Right atrium auricular region (tissue), 2 donors: ENCODE measurements at regions not wholly inside any gene's neighbourhood (a gene's known extent, or its start where the extent isn't known, plus 50 kb on each side); places are given as distances from the start of the nearest gene placed in this dataset.

ENCODE experiments used
- DNase-seq: peaks from one replicate; pipeline ENCODE4 v3.0.0-alpha.2; 2019; ENCODE audit warnings: low spot score
- H3K27ac ChIP-seq, 2 donors: fragments of 200-600 bp; sonication (generic); 1 replicate in 1 of 2; 2 replicates in 1 of 2; pipeline ENCODE4 v1.5.1; 2016 to 2019
- H3K27me3 ChIP-seq, 2 donors: fragments of 200-600 bp; sonication (generic); one replicate each; pipeline versions ENCODE4 v1.5.1 to v1.6.0; 2017 to 2019
- H3K36me3 ChIP-seq: fragments of 200-600 bp; sonication (generic); one replicate; pipeline ENCODE4 v1.5.1; 2016
- H3K4me1 ChIP-seq, 2 donors: fragments of 200-600 bp; sonication (generic); one replicate each; pipeline versions ENCODE4 v1.5.1 to v1.6.0; 2017 to 2019
- H3K4me3 ChIP-seq, 2 donors: fragments of 200-600 bp; sonication (generic); 1 replicate in 1 of 2; 2 replicates in 1 of 2; pipeline ENCODE4 v1.5.1; 2017 to 2019; ENCODE audit warnings: mild to moderate bottlenecking in 1 of 2, moderate library complexity in 1 of 2
- H3K9me3 ChIP-seq, 2 donors: fragments of 200-600 bp; sonication (generic); one replicate each; pipeline ENCODE4 v1.5.1; 2019
- CTCF ChIP-seq, 2 donors: fragments of 200-600 bp; sonication (generic); IDR thresholded peaks; one replicate each; pipeline ENCODE4 v1.5.1; 2019; ENCODE audit warnings: antibody characterized with exemption in 2 of 2

DNA sequence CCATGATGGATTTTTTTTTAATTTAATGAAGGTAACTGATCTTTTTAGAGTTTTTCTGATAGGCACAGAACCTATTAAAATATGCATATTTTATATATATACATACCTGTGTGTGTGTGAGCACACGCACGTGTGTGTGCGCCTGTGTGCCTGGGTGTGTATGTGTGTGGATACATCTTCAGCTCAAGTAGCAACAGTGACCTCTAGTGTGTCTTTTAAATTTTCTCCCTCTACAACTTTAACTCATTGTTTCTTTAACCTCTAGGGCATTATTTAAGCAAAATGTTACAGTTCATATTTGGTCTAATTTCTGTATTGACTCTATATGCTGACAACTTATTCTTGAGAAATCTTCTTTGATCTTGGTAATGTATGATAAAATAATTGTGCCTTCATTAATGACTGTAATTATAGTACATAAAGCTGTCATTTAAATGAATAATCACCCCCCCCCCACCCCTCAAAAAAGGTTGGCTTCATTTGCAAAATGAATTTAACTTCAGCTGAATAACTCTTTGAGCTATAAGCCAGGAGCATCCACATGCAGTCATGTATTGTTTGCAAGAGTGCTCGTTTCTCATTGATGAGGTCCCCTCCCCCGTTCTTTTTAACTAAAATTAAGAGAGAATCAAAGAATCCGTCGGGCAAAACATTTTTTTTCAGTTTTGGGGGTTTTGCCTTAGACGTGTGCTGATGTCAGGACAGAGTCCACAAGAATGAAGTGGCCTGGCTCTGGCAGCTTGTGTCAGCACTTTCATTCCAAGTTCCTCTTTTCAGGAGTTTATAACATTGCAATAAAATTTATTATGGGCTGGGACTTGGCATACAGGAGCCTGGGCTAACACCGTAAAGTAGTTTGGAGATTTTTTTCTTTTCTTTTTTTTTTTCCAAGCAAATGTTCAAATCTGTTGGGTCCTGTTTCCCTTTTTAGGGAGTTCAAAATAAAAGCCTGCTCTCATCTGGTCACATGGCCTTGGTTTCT is 80.0 kb downstream of the ETAA1 start:
- H3K4me3 ChIP-seq, result no peak overlapping the region
- no peaks in the 10 kb centered on the region for H3K9me3 ChIP-seq
- no peak overlapping the region for H3K27ac ChIP-seq
- DNase-seq, result no peak
- no peaks in the 10 kb centered on the region for H3K4me1 ChIP-seq
- TF ChIP-seq CTCF (IDR thresholded peaks at IDR 0.05), result peak; percentile 32 to 59
- no peaks in the 10 kb centered on the region for H3K27me3 ChIP-seq
- H3K36me3 ChIP-seq, result no peaks in the 10 kb centered on the region

DNA sequence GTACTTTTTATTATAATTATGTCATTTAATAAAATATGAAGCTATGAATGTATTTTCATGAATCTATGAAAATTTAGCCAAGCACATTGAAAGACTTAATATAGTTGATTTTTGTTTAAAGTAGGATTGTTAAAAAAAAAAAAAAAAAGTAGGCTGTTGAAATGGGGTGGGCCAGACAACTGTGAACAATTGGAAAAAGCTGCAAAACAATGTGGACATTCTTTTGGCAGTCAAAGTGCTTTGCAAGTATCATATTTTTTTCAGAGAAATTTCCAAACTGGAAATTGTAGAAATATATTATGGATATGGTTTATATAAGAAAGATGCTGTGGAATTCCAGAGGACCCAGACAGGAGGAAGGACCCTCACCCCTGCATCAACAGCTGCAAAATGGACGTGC is 82.1 kb downstream of the ETAA1 start:
- no peak for TF ChIP-seq CTCF (IDR thresholded peaks at IDR 0.05)
- DNase-seq, result no peak
- H3K4me1 ChIP-seq, result no peaks in the 10 kb centered on the region
- H3K4me3 ChIP-seq, result no peak overlapping the region
- H3K27ac ChIP-seq, result no peak overlapping the region
- H3K9me3 ChIP-seq, result no peaks in the 10 kb centered on the region
- no peaks in the 10 kb centered on the region for H3K27me3 ChIP-seq
- no peaks in the 10 kb centered on the region for H3K36me3 ChIP-seq

- TF ChIP-seq CTCF (IDR thresholded peaks at IDR 0.05), result no peak
- no peak overlapping the region for H3K27ac ChIP-seq
- H3K9me3 ChIP-seq, result no peaks in the 10 kb centered on the region
- peaks cover 0 to 4% of the 10 kb centered on the region in 2 donors for H3K4me1 ChIP-seq
- no peaks in the 10 kb centered on the region for H3K27me3 ChIP-seq
- H3K36me3 ChIP-seq, result no peaks in the 10 kb centered on the region
- no peak for DNase-seq
- no peak overlapping the region for H3K4me3 ChIP-seq
These were observed 88.3 kb downstream of the ETAA1 start for GRCh38 chr2:67485431-67485830.

- no peaks in the 10 kb centered on the region for H3K27me3 ChIP-seq
- no peak overlapping the region for H3K27ac ChIP-seq
- no peak for DNase-seq
- no peak for TF ChIP-seq CTCF (IDR thresholded peaks at IDR 0.05)
- H3K36me3 ChIP-seq, result no peaks in the 10 kb centered on the region
- no peak overlapping the region for H3K4me3 ChIP-seq
- peaks cover 0 to 4% of the 10 kb centered on the region in 2 donors for H3K4me1 ChIP-seq
- no peaks in the 10 kb centered on the region for H3K9me3 ChIP-seq
These were observed 89.1 kb downstream of the ETAA1 start for GRCh38 chr2:67486041-67486796.

- Histone ChIP-seq H3K36me3 (no peaks in the 10 kb centered on the region), H3K27me3 (no peaks in the 10 kb centered on the region), H3K27ac (no peak overlapping the region), H3K4me3 (no peak overlapping the region), H3K9me3 (no peaks in the 10 kb centered on the region), H3K4me1 (peaks cover 0 to 4% of the 10 kb centered on the region in 2 donors)
- no peak for DNase-seq
- no peak for TF ChIP-seq CTCF (IDR thresholded peaks at IDR 0.05)
These were observed 90.9 kb downstream of the ETAA1 start for GRCh38 chr2:67487993-67488392.
